Lower leg skin (tissue), 4 donors: ENCODE measurements at regions not wholly inside any gene's neighbourhood (a gene's known extent, or its start where the extent isn't known, plus 50 kb on each side); places are given as distances from the start of the nearest gene placed in this dataset.

Experiments used
- DNase-seq, 2 donors: peaks; one replicate each; pipeline ENCODE4 v3.0.0-alpha.2; 2019; ENCODE audit warnings: low spot score in 2 of 2
- H3K4me3 ChIP-seq: fragments of 200-600 bp; sonication (generic); 2 replicates; pipeline ENCODE4 v1.5.1; 2017; ENCODE audit warnings: mild to moderate bottlenecking, low read depth; ENCODE audit not compliant: poor library complexity, severe bottlenecking
- POLR2A ChIP-seq, 2 donors: fragments of 450-650 bp; IDR thresholded peaks; one replicate each; pipeline ENCODE4 v1.6.1; 2016 to 2017; ENCODE audit warnings: antibody characterized with exemption in 2 of 2, mild to moderate bottlenecking in 1 of 2, moderate library complexity in 1 of 2
- WGBS, 2 donors: methylation state at CpG; one replicate each; pipeline ENCODE4 v1.1.5; 2018; 5-methylcytosine and 5-hydroxymethylcytosine counted together
- intact Hi-C: fragments of 100-400 bp; cut with DNase I; formaldehyde crosslinking; loops from one replicate; pipeline ENCODE4 v1.15.0; 2023; ENCODE audit warnings: low total_unique reads
- TF ChIP-seq, protein P1 (sequence below), 3 donors: fragments of 450-650 bp; IDR thresholded peaks; one replicate each; pipeline ENCODE4 v1.5.1; 2016; ENCODE audit warnings: antibody characterized with exemption in 3 of 3, mild to moderate bottlenecking in 3 of 3, moderate library complexity in 2 of 3

DNA sequence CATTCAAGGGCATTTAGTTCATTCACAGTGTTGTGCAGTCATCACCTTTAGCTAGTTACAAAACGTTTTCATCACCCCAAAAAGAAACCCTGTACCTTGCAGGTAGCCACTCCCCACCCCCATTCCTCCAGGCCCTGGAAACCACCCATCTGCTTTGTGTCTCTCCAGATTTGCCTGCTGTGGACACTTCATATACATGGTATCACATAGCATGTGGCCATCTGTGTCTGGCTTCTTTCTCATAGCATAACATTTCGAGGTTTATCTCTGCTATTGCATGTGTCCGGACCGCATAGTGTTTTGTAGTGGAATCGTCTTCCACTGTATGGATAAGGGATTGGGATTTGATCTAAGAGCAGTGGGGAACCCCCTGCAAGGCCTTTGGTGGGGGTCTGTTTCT is 143.1 kb downstream of the AACS start:
- intact Hi-C loops, result no loop called here
- 76 to 77% methylated on average over 5 of the region's 5 CpGs for WGBS, 2 donors
- no peak for DNase-seq
- no peak overlapping the region for H3K4me3 ChIP-seq
- TF ChIP-seq POLR2A (IDR thresholded peaks at IDR 0.05), result no peak
- TF ChIP-seq, protein P1, sequence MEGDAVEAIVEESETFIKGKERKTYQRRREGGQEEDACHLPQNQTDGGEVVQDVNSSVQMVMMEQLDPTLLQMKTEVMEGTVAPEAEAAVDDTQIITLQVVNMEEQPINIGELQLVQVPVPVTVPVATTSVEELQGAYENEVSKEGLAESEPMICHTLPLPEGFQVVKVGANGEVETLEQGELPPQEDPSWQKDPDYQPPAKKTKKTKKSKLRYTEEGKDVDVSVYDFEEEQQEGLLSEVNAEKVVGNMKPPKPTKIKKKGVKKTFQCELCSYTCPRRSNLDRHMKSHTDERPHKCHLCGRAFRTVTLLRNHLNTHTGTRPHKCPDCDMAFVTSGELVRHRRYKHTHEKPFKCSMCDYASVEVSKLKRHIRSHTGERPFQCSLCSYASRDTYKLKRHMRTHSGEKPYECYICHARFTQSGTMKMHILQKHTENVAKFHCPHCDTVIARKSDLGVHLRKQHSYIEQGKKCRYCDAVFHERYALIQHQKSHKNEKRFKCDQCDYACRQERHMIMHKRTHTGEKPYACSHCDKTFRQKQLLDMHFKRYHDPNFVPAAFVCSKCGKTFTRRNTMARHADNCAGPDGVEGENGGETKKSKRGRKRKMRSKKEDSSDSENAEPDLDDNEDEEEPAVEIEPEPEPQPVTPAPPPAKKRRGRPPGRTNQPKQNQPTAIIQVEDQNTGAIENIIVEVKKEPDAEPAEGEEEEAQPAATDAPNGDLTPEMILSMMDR (IDR thresholded peaks at IDR 0.05), result no peak

DNA sequence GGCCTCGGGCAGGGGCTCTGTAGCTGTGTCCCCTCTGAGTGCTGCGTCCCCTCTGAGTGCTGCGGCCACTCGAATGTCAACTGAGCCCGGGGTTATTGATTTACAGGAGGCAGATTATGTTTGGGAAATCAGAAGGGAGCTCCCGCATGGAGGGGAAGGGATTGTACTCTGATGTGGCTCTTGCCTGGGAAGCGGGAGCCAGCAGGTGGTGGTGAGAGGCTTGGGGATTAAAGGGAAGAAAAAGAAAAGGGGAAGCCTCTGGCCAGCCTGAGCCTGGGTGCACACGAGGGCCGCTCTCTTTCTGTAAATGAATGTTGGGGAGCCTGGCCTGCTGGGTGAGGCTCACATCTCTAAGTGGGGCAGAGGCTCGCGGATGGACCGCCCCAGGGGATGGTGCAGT is 143.7 kb downstream of the AACS start:
- TF ChIP-seq, protein P1 (IDR thresholded peaks at IDR 0.05), result no peak
- TF ChIP-seq POLR2A (IDR thresholded peaks at IDR 0.05), result no peak
- intact Hi-C loops, result no loop called here
- no peak for DNase-seq
- H3K4me3 ChIP-seq, result no peak overlapping the region
- 82 to 83% methylated on average over 11 to 12 of the region's 12 CpGs for WGBS, 2 donors

GRCh38 chr12:125210104-125210755 is 145.0 kb downstream of the AACS start:
- WGBS, 2 donors, result 78 to 84% methylated on average over 8 of the region's 8 CpGs
- intact Hi-C loops, result no loop called here

DNA sequence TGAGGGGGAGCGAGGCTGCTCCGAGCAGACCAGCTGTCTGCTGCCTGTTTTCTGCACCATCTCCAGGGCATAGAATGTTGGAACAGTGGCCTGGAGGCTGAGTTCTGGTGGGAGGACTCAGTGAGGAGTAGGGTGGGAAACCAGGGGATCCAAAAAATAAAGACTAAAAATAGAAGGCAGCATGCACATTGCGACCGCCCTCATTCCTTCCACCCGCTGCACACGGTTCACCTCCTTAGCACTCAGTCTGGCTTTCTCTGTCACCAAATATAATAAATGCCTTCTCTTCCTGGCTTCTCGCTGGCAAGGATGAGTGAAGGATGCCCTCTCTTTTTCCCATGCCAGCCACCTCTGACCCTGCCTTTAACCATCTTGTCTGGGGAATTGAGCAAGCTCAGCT is 146.2 kb downstream of the AACS start:
- H3K4me3 ChIP-seq, result no peak overlapping the region
- intact Hi-C loops, result no loop called here
- no peak for TF ChIP-seq POLR2A (IDR thresholded peaks at IDR 0.05)
- WGBS, 2 donors, result 57 to 71% methylated on average over 7 of the region's 7 CpGs
- DNase-seq, result no peak

More at GRCh38 chr12:125210104-125210755, 145.0 kb downstream of the AACS start:
- TF ChIP-seq, protein P1 (IDR thresholded peaks at IDR 0.05), result no peak
- TF ChIP-seq POLR2A (IDR thresholded peaks at IDR 0.05), result no peak
- no peak overlapping the region for H3K4me3 ChIP-seq
- DNase-seq, result no peak

GRCh38 chr12:125214289-125214688 is 149.1 kb downstream of the AACS start:
- no peak for DNase-seq
- 75 to 82% methylated on average over 5 of the region's 5 CpGs for WGBS, 2 donors
- intact Hi-C loops, result no loop called here
- TF ChIP-seq POLR2A (IDR thresholded peaks at IDR 0.05), result no peak
- TF ChIP-seq, protein P1 (IDR thresholded peaks at IDR 0.05), result no peak
- H3K4me3 ChIP-seq, result no peak overlapping the region

DNA sequence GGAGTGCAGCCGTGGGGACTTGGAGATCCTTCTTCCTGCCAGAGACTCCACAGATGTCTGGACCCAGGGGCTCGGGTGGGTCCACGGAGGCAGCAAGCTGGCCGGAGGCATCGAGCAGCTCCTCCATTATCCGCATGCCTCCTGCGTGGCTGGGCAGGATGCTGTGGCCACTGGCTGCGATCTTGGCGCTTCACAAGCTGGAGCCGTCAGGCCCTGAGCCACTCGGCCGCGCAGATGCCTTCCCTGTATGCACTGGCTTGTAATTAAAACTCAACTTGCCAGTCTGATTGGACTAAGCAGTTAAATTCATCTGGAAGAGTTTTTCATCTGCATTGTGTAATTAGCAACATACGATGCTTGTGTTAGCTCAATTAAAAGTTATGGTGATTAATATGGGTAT is 151.5 kb downstream of the AACS start:
- intact Hi-C loops, result no loop called here
- H3K4me3 ChIP-seq, result no peak overlapping the region
- WGBS, 2 donors, result 57 to 76% methylated on average over 14 of the region's 14 CpGs
- TF ChIP-seq, protein P1 (IDR thresholded peaks at IDR 0.05), result no peak
- no peak for TF ChIP-seq POLR2A (IDR thresholded peaks at IDR 0.05)
- DNase-seq, result no peak
